HuH-7.5 (cell line): ENCODE measurements at regions not wholly inside any gene's neighbourhood (a gene's known extent, or its start where the extent isn't known, plus 50 kb on each side); places are given as distances from the start of the nearest gene placed in this dataset.
"Not testable (repeated sequence)": the region's sequence is repeated elsewhere in the genome, so short reads cannot be mapped to it uniquely, and the experiment has no call there.

Experiments used
- DNase-seq: peaks from one replicate; pipeline ENCODE4 v3.0.0; 2011; ENCODE audit warnings: low spot score

DNA sequence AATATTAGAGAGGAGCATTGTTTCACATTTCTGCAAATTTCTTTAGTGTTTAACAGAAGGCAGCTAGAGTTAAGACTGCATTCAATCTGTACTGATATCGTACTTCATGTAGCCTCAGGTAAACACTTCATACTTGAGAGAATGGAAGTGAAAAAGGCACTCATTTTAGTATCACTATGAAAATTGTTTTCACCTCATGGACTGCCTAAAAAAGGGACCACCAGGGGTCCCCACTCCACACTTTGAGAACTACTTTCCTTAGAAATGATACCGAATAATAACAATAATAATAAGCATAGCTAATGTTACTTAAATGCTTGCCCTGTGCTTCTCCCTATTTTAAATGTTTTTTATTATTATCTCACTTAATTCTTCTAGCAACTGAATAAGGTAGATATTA, 95.1 kb downstream of the BLID start:
- no peak for DNase-seq

DNA sequence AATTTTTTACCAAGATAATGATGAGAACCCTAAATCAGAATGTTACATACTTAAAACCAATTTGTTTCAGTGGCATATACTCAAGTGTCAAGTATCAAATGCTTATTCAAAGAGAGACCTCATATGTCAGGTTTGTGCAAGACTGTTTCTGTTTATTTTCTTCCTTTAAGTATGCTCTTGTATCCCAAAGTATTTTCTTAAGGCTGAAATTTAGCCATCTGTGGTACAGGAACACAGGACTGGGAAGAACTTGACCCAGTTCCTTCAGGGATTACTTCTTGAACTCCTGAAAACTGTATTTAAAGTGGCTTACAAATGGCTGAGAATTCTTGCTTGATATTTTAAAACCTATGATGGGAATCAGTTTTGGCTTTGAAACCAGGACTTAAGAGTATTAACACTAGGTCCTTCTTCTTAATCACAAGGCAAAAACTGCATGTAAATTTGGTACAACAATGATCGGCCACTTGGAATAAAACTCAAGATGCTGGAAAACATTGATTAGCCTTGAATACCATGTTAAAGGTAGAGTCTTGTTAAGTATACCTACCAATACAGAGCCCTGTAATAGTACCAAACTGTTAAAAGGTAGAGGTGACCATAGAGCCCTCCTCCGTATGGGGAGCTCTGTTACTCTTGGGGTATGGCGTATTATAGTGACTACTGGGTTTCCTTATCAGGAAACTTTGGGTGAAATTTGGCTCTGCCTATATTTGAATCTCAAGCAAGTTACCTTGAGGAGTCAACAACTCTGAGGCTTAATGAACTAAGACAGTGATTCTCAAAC, 95.9 kb downstream of the BLID start:
- DNase-seq = no peak

DNA sequence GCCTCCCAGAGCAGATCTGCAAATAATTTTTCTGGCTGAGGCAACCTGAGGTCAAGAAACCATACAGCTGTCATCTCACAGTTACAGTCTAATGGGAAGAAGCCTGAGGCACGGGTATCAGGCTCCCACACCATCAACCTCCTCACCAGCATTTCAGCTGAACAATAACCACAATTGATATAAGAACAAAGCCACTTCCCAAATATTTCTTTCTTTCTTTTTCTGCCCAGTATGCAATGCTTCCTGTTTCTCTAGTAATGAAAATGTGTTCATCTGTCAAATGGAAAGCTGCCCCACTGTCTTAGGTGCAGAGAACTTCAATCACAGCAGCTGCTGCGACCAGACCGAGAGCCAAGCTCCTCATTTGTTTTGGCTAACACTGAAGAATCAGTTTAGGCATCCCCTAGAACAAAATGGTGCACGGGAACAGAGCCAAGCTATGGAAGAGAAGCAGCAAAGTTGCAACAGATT, 108.4 kb downstream of the BLID start:
- DNase-seq = no peak

DNA sequence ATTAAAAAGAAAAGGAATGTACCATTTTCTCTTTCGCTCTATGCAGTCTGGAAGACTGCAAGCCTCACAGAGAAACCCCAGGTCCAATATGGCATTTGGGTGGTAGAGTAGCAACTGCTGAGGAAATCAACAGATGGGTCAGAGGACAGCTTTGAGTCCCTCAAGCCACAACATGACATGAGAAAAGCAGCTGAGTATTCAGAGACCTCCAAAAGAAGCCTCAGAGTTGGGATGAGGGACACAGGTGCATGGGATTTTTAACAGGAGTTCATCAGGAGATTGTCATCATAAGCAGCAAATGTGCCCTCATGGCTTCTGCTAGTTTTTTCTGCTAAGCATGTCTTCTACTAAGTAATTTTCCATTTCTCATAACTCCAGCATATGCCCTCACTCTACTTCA, 111.6 kb downstream of the BLID start:
- no peak for DNase-seq

DNA sequence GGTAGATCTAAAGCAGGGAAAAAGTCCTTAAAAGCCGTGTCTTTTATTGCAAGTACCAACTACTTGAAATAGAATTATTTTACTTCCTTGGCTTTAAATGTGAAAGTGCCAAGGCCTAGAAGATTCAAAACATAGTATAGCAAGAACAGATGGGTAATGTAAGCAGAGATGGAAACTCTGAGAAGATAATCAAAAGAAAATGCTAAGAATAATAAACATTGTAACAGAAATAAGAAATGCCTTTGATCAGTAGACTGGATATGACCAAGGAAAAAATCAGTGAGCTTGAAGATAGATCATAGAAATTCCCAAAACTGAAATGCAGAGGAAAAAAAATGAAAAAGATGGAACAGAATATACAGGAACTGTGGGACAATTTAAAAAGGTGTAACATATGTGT, 113.1 kb downstream of the BLID start:
- no peak for DNase-seq

DNA sequence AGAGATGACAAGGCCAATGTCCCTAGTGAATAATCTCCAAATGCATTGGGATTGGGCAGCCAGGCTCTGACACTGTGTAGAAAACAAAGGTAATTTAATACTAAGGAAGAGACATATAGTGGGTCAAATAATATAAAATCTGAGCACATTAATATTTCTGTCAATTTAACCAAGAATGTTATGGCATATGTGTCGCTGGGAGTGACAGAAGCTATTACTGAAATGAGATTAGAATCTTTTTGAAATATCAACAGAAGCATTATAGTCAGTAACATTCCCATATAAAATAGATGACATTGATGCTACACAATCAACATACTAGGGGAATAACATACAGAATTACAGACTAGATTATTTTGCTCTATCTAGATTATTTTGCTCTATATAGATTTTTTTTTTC, 114.0 kb downstream of the BLID start:
- DNase-seq = no peak

DNA sequence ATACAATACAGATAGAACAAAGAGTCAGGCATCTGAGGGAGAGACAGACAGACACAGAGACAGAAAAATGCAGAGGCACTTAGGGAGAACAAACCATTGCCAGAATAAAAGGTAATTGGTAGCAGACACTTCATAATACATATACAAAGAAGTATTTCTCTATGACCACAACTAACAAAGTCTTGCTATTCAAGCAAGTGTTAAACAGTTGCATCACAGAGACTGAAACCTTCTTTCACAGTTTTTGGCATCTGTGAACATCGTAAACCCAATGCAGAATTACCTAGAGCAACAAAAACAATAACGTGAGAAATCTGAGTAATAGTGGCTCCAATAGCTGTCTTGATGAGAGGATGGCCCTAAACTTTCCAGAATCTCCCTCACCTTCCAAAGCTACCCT, 116.4 kb downstream of the BLID start:
- no peak for DNase-seq

DNA sequence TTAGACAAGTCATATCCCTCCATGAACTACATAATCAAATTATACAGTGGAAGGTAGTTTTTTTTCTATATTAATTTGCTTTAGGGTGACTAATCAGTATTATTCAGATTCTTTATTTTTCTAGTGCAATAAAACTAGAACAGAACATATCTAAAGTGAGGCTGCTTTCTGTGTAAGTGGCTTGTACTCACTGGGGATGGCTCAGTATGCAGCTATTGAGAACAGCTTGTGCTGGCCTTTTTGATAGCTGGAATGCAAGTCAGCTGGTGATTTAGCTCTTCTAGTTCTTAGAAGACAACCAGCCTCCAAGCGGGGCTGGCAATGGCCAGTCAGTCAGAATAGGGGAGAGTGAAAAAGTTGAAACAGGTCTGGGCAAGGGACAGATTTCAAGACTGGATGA, 119.4 kb downstream of the BLID start:
- no peak for DNase-seq

DNA sequence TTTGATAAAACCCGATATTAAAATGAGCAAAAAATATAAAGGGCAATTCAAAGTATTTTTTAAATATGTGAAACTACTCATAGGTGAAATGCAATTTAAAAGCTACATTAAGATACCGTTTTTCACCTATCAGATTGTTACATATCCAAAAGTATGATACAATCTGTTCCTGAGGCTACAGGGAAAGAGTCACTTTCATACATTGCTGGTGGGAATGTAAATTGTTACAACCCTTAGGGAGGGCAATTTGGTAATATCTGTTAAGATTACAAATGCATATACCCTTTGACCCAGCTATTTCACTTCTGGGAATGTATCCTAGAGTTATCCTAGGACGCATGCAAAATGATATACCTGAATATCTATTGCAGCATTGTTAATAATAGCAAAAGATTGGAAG, 132.1 kb downstream of the BLID start:
- no peak for DNase-seq

DNA sequence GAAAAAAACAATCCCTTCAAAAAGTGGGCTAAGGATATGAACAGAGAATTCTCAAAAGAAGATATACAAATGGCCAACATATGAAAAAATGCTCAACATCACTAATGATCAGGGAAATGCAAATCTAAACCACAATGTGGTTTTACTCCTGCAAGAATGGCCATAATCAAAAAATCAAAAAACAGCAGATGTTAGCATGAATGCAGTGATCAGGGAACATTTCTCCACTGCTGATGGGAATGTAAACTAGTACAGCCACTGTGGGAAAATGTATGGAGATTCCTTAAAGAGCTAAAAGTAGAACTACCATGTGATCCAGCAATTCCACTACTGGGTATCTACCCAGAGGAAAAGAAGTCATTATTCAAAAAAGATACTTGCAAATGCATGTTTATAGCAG, 138.1 kb downstream of the BLID start:
- DNase-seq = not testable (repeated sequence)

DNA sequence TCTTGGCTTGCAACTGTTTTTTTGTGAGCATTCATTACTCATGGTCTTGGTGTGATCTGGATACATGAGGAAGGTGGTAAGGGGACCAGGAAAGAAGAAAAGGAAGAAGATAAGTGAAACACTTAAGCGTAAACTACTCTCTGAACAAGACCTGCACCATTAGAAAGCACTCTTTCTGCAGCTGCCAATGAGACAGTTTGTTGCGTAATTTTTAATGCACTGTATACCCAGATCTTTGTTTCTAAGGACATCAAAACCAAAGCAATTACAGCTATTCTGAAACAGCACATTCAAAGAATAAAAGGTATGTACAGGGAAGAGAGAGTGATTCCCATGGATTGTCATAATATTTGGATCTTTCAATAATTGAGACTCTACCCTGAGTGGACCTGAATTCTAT, 147.4 kb downstream of the BLID start:
- DNase-seq = no peak

DNA sequence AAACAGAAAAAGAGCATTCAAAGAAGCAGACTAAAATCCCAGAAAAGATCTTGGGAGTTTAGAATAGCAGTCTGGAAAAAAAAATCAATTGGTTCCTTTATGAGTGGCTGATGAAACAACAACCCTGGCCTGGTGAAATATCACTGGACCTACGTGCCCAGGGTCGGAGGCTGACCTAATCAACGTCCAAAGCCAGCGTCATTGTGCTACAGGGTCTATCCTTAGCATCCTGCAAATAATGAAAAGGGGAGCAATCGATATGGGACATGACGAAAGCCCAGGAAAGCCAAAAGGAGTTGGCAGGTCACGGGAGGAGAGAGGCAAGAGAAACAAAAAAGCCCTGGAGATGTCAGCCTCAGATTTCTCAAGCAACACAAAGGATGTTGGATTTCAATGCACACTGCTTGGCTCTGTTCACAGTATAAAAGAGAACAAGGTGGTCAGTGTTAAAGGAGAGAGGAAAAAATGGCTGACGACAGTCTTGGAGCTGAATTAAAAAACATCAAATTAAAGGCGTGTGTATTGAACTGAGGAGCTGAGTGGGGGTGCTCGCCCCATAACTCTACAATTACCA, 148.8 kb downstream of the BLID start:
- no peak for DNase-seq

DNA sequence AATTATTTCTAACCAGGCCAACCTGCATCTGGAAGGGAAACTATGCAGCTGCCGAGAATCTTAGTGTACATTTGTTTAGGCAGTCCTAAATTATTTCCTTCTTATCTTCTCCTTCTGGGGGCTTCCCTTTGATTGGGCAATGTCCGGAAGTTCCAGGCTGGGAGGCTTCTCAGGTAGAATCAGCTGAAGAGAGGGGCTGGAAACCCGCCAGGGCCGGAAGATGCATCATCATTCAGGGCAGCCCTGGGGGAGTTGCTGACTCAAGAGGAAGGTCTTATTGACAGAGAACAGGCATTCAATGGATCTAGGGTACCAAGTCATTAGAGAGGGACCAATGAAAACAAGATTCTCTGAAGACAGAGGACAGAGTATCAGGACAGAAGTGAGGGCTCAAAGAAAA, 150.7 kb downstream of the BLID start:
- DNase-seq = no peak

DNA sequence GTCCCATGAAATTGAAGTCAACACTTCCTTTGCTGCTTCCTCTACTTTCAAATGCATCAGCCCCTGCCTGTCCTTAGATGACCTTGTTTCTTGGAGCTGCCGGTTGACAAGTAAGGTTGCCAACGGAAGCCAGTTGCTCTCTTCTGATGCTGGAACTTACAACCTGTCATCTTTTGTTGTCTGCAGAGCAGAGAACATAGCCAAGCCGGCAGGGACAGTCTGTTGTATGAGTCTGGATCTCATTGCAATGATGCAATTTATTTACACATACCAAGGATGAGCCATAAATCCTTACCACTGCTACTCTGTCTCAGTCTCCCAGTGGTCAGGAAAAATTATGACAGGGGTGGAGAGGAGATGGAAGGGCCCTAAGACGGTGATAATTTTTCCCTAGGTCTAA, 151.4 kb downstream of the BLID start:
- DNase-seq = no peak

DNA sequence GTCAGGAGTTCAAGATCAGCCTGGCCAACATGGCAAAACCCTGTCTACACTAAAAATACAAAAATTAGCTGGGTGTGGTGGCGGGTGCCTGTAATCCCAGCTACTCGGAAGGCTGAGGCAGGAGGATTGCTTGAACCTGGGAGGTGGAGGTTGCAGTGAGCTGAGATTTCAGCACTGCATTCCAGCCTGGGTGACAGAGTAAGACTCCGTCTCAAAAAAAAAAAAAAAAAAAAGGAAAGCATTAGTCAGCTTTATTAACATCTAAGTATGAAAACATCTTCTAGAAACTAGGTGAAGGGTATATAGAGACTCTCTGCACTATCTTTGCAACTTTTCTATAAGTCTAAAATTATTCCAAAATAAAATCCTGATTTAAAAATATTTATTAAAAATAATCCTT, 152.2 kb downstream of the BLID start:
- not testable (repeated sequence) for DNase-seq

DNA sequence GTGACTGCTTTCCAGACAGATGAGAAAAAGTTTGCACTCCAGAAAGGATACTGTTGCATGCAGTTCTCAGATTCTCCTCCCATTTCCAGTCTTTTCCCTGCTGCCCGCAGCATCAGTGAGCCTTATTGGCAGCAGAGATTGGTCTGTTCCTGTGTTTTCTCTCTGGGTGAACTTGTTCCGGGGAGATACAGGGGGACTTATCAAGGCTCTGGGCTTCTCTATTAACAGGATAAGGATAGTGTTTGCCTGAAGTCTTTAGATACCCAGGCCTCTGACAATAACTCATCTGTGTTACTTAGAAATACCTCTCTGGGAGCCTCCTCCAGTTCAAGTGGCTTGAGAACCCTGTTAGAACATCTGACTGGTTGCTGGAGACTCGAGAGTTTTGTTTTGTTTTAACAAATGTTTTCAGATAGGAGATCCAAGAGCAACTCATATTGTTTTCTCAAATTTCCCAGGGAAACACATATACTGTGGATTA, 154.7 kb downstream of the BLID start:
- no peak for DNase-seq

DNA sequence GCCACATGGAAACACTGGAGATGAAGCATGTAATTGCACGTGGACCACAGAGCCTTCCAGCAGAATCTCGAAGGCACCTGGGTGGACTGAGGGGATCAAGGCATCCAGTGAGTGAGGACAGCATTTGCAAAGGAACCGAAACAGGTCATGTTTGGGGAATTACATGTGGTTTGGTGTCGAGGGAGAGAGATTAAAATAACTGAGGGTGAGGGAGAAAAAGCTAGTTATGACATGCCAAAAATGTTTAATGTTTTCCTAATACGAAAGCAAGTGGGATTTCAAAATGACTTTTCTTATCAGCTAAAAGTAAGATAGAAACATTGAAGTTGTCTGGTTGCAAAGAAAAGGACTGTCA, 157.1 kb downstream of the BLID start:
- DNase-seq = no peak

DNA sequence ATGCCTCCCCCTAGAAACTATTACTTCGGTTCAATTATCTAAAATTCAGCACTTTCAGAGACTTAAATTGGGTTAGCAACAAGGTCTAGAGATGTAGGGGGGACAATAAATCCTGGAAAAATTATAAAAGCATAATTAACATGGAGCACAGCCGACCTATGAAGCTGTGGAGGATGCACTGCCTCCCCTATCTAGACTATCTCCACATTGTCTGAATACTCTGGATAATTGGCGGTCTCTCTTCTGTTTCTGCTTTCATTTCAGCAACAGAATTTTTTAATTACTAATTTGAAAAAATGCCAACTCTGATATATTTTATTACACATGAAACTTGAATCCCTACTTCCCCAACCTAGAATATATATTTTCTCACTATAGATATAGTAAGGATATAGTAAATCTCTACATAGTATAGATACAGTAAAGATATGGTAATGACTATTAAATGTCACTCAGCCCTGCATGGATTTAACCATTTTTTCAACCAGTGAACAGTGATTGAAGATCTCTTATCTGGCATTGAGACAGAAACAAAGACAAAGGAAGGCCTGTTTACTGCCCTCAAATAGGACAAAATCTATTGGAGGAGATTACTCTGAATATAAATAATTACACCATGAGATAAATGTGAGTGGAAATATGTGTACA, 157.6 kb downstream of the BLID start:
- no peak for DNase-seq

DNA sequence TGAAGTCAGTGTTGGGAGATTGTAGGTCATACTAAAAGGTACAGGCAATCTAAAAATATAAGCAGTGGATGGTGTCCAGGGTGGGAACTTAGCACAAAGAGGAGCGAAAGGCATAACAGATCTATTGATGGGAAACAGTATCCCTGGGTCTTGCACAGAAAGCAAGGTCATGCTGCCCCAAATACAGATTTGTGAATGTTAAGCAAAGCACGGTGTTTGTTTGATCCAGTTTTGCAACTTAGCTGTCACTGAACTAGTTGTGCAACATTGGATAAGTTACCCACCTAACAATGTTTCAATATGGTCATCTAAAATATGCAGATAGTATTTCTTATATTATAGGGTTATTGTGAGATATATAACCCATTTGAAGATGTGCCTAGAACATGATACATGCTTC, 162.9 kb downstream of the BLID start:
- DNase-seq = no peak

DNA sequence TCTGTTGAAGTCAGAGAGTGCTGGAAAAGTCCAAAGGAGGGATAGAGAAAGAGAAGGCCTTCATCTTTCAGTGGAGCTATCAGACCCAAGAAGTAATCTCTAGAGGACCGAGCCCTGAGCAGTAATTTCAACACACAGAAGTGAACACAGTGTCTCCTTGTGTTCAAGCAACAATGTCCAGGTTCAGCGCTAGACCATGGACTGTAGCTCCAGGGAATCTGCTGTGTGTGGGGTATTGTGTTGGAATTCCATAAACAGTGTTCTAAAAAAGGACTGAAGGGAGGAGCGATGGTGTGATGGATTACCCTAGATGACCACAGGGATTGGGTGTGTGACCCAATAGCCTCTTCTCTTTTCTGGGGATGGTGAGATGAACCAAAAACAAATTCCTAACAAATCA, 165.9 kb downstream of the BLID start:
- DNase-seq = no peak

DNA sequence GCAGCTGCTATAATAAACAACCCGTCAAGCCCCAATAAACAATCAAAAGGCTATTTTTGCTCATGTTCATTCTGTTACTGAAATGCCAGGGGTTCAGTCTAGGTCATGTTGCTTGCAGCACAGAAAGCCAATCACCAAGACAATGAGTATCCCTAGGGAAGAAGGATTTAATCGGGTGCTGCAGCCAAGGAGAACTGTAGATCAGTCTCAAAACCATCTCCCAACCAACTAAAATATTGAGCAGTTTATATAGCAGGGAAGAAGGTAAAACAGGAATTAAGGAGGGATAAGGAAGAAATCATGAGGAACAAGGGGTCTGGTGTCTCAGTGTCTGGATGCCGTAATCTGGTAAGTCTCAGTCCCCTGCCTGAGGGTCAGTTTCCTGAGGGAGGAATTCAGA, 169.5 kb downstream of the BLID start:
- DNase-seq = no peak

DNA sequence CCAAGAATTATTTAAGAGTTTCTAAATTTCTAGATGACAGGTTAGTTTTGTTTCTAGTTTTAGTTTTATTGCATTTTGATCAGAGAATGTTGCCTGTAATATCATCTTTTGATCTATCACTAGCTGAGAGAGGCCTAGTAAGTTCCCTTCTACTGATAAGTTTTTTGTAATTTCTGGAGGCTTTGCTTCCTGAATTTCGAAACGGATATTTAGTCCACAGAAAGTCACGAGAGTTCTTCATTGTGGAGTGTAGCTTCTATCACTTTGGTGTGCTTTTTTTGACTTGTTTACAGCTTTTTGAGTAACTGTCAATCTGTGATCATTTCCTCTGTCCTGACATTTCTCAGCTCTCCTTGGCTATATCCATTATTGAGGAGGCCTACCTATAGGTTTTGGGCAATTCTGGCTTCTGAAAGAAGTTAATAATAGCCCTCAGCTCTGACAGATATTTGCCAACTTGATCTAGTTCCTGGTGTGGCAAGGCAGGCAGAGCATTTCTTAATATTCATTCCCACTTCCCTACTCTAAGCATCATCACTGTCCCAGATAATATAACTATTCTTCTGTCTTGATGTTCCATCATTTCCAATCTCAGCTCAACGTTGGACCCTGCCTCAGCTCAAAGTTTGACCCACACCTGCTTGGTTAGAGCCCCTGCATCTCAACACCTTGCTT, 171.3 kb downstream of the BLID start:
- DNase-seq = no peak

DNA sequence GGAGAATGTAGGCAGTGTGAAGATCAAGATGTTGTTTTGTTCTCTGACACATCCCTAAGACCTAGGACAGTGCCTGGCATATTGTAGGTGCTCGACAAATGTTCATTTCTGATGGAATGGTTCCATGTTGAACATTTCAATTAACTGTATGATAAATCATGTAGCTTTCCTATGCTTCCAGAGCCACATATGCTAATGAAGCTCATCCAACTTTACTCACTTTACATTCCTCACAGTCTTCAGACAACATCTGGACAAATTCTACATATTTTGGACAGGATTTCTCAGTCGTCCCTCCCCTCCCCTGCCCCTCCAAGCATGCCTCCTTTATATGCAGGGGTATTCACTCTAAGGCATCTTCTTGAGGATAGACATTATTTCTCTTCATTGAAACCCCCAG, 177.9 kb downstream of the BLID start:
- no peak for DNase-seq
